Endothelial cell of umbilical vein (primary cell): ENCODE measurements at regions not wholly inside any gene's neighbourhood (a gene's known extent, or its start where the extent isn't known, plus 50 kb on each side); places are given as distances from the start of the nearest gene placed in this dataset.

Experiments used
- BruUV-seq: library from RNA; stranded (reverse); fragments of 400-500 nt; replicated peaks from 2 replicates; lab custom pipeline; 2021; lab: Mats Ljungman, UMichigan
- CTCF ChIA-PET: fragments of 300-600, 350-600 bp; sonication (Branson Sonifier 250); formaldehyde crosslinking; loops from one replicate; lab custom pipeline; 2021; ENCODE audit warnings: antibody characterized with exemption, inconsistent platforms; lab: Charles Lee
- POLR2A ChIA-PET: fragments of 300-600, 350-600 bp; sonication (Branson Sonifier 250); formaldehyde crosslinking; loops from one replicate; lab custom pipeline; 2021; ENCODE audit warnings: antibody characterized with exemption, inconsistent platforms; lab: Charles Lee
- DNase-seq: peaks from one replicate; pipeline ENCODE4 v3.0.0-alpha.2; 2011; ENCODE audit warnings: low read depth, low spot score
- FAIRE-seq: peaks from 2 replicates; lab custom pipeline; 2011; peaks lifted over from hg19 to GRCh38; lab: Jason Lieb, UNC
- H2AFZ ChIP-seq: 2 replicates; pipeline ENCODE4 v1.6.0; 2012; ENCODE audit warnings: low read depth, low read length, control low read depth, inconsistent platforms
- H3K27ac ChIP-seq: 2 replicates; pipeline ENCODE4 v1.5.1; 2011; ENCODE audit warnings: low read depth, mild to moderate bottlenecking, control low read depth, low read length, moderate library complexity; ENCODE audit not compliant: insufficient read depth
- H3K27me3 ChIP-seq, 2 experiments: 2 replicates each; pipeline versions ENCODE4 v1.6.0 to v1.6.1; 2011; ENCODE audit warnings: low read length in 2 of 2, mixed read lengths in 1 of 2; ENCODE audit not compliant: control insufficient read depth in 2 of 2, insufficient read depth in 2 of 2
- H3K36me3 ChIP-seq, 2 experiments: 2 replicates in 1 of 2; 3 replicates in 1 of 2; pipeline ENCODE4 v1.5.1; 2011; ENCODE audit warnings: low read length in 2 of 2, mild to moderate bottlenecking in 1 of 2, moderate library complexity in 1 of 2; ENCODE audit not compliant: control insufficient read depth in 2 of 2, insufficient read depth in 2 of 2; ENCODE audit errors: extremely low read depth in 1 of 2
- H3K4me1 ChIP-seq: 3 replicates; pipeline ENCODE4 v1.5.1; 2011; ENCODE audit warnings: mild to moderate bottlenecking, low read length; ENCODE audit not compliant: control insufficient read depth, insufficient read depth; ENCODE audit errors: extremely low read depth
- H3K4me2 ChIP-seq: 2 replicates; pipeline ENCODE4 v1.6.1; 2011; ENCODE audit warnings: low read length, control low read depth, mixed read lengths; ENCODE audit not compliant: insufficient read depth
- H3K4me3 ChIP-seq, 3 experiments: fragments of 200-600 bp in 1 of 3; sonication (generic), shearing (Covaris generic) in 1 of 3; replicated peaks in 1 of 3; 2 replicates each; pipeline ENCODE4 v1.5.1; 2011 to 2016; ENCODE audit warnings: control low read depth in 3 of 3, low read length in 3 of 3, mild to moderate bottlenecking in 2 of 3, inconsistent platforms in 1 of 3, low read depth in 1 of 3, moderate library complexity in 1 of 3; ENCODE audit not compliant: insufficient read depth in 1 of 3
- H3K79me2 ChIP-seq: 2 replicates; pipeline ENCODE4 v1.6.0; 2012; ENCODE audit warnings: low read length, inconsistent platforms; ENCODE audit not compliant: control insufficient read depth, insufficient read depth
- H3K9ac ChIP-seq: replicated peaks from 2 replicates; pipeline ENCODE3; 2011; ENCODE audit warnings: low read length, control low read depth; ENCODE audit not compliant: insufficient read depth; ENCODE audit errors: extremely low read depth
- H3K9me1 ChIP-seq: replicated peaks from 3 replicates; pipeline ENCODE4 v1.6.0; 2011; ENCODE audit warnings: mild to moderate bottlenecking, low read length; ENCODE audit not compliant: control insufficient read depth, insufficient read depth; ENCODE audit errors: extremely low read depth
- H3K9me3 ChIP-seq: replicated peaks from 2 replicates; pipeline ENCODE4 v1.5.1; 2012; ENCODE audit warnings: low read length, inconsistent platforms; ENCODE audit not compliant: control insufficient read depth, insufficient read depth
- H4K20me1 ChIP-seq: replicated peaks from 2 replicates; pipeline ENCODE3; 2011; ENCODE audit warnings: mild to moderate bottlenecking, low read length; ENCODE audit not compliant: control insufficient read depth, insufficient read depth; ENCODE audit errors: extremely low read depth
- FOS ChIP-seq: IDR thresholded peaks from 2 replicates; pipeline ENCODE4 v1.6.1; 2011; ENCODE audit warnings: mild to moderate bottlenecking, low read length, moderate library complexity, borderline replicate concordance; ENCODE audit not compliant: insufficient read depth
- GATA2 ChIP-seq: IDR thresholded peaks from 2 replicates; pipeline ENCODE4 v1.7.0; 2011; ENCODE audit warnings: low read depth, mild to moderate bottlenecking, moderate library complexity, mixed read lengths, low read length; ENCODE audit not compliant: insufficient read length, insufficient read depth
- JUN ChIP-seq: IDR thresholded peaks from 2 replicates; pipeline ENCODE4 v1.6.1; 2011; ENCODE audit warnings: borderline replicate concordance, low read depth; ENCODE audit not compliant: insufficient read length, insufficient read depth
- MYC ChIP-seq: IDR thresholded peaks from one replicate; pipeline ENCODE4 v1.6.1; 2011; ENCODE audit warnings: mild to moderate bottlenecking, low read depth, low read length
- POLR2A ChIP-seq: IDR thresholded peaks from 2 replicates; pipeline ENCODE4 v1.6.1; 2012; ENCODE audit warnings: low read depth, mild to moderate bottlenecking, control low read depth, low read length
- POLR2AphosphoS5 ChIP-seq: IDR thresholded peaks from 2 replicates; pipeline ENCODE4 v1.6.1; 2012; ENCODE audit warnings: low read depth, mild to moderate bottlenecking, control low read depth, low read length, moderate library complexity; ENCODE audit not compliant: insufficient read depth
- dilution Hi-C: fragments of 300-500 bp; cut with MboI; formaldehyde crosslinking; loops from one replicate; pipeline ENCODE4 v1.15.0; 2019; ENCODE audit warnings: low sequenced_read_pairs; ENCODE audit not compliant: extremely low pct_ligation_motif_present
- intact Hi-C: fragments of 100-400 bp; cut with micrococcal nuclease; formaldehyde crosslinking; loops from one replicate; pipeline ENCODE4 v1.10.0; 2022
- TF ChIP-seq, protein P1 (sequence below): IDR thresholded peaks from 2 replicates; pipeline ENCODE4 v1.6.1; 2011; ENCODE audit not compliant: insufficient read depth, insufficient read length
- TF ChIP-seq, protein P2 (sequence below), 2 donors: IDR thresholded peaks; 1 replicate in 1 of 2; 2 replicates in 1 of 2; pipeline ENCODE4 v1.5.1; 2011; ENCODE audit warnings: low read length in 2 of 2, mild to moderate bottlenecking in 2 of 2, moderate library complexity in 2 of 2, control low read depth in 1 of 2, inconsistent platforms in 1 of 2, low read depth in 1 of 2; ENCODE audit not compliant: insufficient read depth in 1 of 2; ENCODE audit errors: extremely low read depth in 1 of 2

DNA sequence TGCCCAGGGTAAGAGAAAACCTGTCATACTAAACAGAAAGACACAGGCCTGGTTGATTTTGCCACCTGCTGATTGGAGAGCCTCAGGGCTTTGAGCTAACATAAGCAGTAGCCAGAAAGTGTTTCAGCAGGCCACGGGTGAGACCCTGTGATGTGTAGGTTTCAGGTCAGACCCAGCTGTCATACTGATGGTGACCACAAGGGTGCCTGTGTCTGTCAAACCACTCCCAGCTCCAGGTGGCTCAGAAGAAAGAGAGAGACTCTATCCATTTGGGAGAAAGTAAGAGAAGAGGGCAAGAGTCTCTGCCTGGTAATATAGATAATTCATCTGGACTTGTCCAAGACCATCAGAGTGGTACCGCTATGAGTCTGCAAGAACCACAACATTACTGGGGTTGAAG is 72.8 kb upstream of the NLRP2B start:
- no peak overlapping the region for H3K4me3 ChIP-seq
- H3K27ac ChIP-seq: no peak overlapping the region
- H3K79me2 ChIP-seq: no peaks in the 10 kb centered on the region
- ChIA-PET POLR2A (no interaction called here), CTCF (no interaction called here)
- H3K36me3 ChIP-seq: no peaks in the 10 kb centered on the region
- no peak overlapping the region for H3K9ac ChIP-seq
- TF ChIP-seq, protein P1, sequence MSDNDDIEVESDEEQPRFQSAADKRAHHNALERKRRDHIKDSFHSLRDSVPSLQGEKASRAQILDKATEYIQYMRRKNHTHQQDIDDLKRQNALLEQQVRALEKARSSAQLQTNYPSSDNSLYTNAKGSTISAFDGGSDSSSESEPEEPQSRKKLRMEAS: no peak
- no peak for TF ChIP-seq POLR2A
- no peak for TF ChIP-seq MYC
- no peak for TF ChIP-seq JUN
- TF ChIP-seq, protein P2, sequence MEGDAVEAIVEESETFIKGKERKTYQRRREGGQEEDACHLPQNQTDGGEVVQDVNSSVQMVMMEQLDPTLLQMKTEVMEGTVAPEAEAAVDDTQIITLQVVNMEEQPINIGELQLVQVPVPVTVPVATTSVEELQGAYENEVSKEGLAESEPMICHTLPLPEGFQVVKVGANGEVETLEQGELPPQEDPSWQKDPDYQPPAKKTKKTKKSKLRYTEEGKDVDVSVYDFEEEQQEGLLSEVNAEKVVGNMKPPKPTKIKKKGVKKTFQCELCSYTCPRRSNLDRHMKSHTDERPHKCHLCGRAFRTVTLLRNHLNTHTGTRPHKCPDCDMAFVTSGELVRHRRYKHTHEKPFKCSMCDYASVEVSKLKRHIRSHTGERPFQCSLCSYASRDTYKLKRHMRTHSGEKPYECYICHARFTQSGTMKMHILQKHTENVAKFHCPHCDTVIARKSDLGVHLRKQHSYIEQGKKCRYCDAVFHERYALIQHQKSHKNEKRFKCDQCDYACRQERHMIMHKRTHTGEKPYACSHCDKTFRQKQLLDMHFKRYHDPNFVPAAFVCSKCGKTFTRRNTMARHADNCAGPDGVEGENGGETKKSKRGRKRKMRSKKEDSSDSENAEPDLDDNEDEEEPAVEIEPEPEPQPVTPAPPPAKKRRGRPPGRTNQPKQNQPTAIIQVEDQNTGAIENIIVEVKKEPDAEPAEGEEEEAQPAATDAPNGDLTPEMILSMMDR (IDR thresholded peaks at IDR 0.05; ENCODE audit: extremely low read depth in 1 of 2, insufficient read depth in 1 of 2, low read depth in 1 of 2, low read length in 2 of 2): no peak
- no peak for TF ChIP-seq FOS
- no peak for TF ChIP-seq GATA2
- TF ChIP-seq POLR2AphosphoS5: no peak
- FAIRE-seq (no peak), DNase-seq (no peak)
- intact Hi-C loops: no loop called here
- no peaks in the 10 kb centered on the region for H3K4me1 ChIP-seq
- no peak overlapping the region for H3K4me2 ChIP-seq
- no peak overlapping the region for H2AFZ ChIP-seq
- H3K9me1 ChIP-seq: no peaks in the 10 kb centered on the region
- no peaks in the 10 kb centered on the region for H3K27me3 ChIP-seq
- dilution Hi-C loops: no loop called here
- BruUV-seq: no TSS peak
- no peaks in the 10 kb centered on the region for H4K20me1 ChIP-seq
- H3K9me3 ChIP-seq: no peaks in the 10 kb centered on the region
